H1 (cell line): ENCODE measurements at regions not wholly inside any gene's neighbourhood (a gene's known extent, or its start where the extent isn't known, plus 50 kb on each side); places are given as distances from the start of the nearest gene placed in this dataset.

Experiments
- EP300 ChIP-seq, 2 experiments: IDR thresholded peaks; 1 replicate in 1 of 2; 2 replicates in 1 of 2; pipeline ENCODE4 v1.6.1; 2011 to 2012; ENCODE audit warnings: low read depth in 2 of 2, low read length in 2 of 2, mild to moderate bottlenecking in 2 of 2, borderline replicate concordance in 1 of 2, inconsistent platforms in 1 of 2, moderate library complexity in 1 of 2
- TF ChIP-seq, protein P1 (sequence below), 3 experiments: IDR thresholded peaks; 1 replicate in 2 of 3; 2 replicates in 1 of 3; pipeline versions ENCODE4 v1.5.1 to v1.6.1; 2011; ENCODE audit warnings: low read length in 3 of 3, mild to moderate bottlenecking in 3 of 3, inconsistent platforms in 2 of 3, low read depth in 1 of 3, moderate library complexity in 1 of 3; ENCODE audit not compliant: insufficient read depth in 1 of 3; ENCODE audit errors: control extremely low read depth in 1 of 3
- TF ChIP-seq, protein P2 (sequence below): IDR thresholded peaks from 2 replicates; pipeline ENCODE4 v1.6.1; 2012; ENCODE audit warnings: inconsistent platforms
- TF ChIP-seq, protein P3 (sequence below): IDR thresholded peaks from 2 replicates; pipeline ENCODE4 v1.6.1; 2011; ENCODE audit warnings: low read length, improper control_type of control experiment

GRCh38 chr6:106011476-106011875 is 74.7 kb upstream of the PRDM1 start:
- no peak for TF ChIP-seq EP300 (IDR thresholded peaks at IDR 0.05; ENCODE audit: borderline replicate concordance in 1 of 2, low read depth in 2 of 2, low read length in 2 of 2)
- TF ChIP-seq, protein P1, sequence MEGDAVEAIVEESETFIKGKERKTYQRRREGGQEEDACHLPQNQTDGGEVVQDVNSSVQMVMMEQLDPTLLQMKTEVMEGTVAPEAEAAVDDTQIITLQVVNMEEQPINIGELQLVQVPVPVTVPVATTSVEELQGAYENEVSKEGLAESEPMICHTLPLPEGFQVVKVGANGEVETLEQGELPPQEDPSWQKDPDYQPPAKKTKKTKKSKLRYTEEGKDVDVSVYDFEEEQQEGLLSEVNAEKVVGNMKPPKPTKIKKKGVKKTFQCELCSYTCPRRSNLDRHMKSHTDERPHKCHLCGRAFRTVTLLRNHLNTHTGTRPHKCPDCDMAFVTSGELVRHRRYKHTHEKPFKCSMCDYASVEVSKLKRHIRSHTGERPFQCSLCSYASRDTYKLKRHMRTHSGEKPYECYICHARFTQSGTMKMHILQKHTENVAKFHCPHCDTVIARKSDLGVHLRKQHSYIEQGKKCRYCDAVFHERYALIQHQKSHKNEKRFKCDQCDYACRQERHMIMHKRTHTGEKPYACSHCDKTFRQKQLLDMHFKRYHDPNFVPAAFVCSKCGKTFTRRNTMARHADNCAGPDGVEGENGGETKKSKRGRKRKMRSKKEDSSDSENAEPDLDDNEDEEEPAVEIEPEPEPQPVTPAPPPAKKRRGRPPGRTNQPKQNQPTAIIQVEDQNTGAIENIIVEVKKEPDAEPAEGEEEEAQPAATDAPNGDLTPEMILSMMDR (IDR thresholded peaks at IDR 0.05; ENCODE audit: control extremely low read depth in 1 of 3, insufficient read depth in 1 of 3, low read depth in 1 of 3, low read length in 3 of 3): no peak
- TF ChIP-seq, protein P2, sequence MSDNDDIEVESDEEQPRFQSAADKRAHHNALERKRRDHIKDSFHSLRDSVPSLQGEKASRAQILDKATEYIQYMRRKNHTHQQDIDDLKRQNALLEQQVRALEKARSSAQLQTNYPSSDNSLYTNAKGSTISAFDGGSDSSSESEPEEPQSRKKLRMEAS: no peak
- TF ChIP-seq, protein P3, sequence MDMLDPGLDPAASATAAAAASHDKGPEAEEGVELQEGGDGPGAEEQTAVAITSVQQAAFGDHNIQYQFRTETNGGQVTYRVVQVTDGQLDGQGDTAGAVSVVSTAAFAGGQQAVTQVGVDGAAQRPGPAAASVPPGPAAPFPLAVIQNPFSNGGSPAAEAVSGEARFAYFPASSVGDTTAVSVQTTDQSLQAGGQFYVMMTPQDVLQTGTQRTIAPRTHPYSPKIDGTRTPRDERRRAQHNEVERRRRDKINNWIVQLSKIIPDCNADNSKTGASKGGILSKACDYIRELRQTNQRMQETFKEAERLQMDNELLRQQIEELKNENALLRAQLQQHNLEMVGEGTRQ: no peak
